ENCODE measurements at regions not wholly inside any gene's neighbourhood (a gene's known extent, or its start where the extent isn't known, plus 50 kb on each side); places are given as distances from the start of the nearest gene placed in this dataset.
"Not testable (repeated sequence)": the region's sequence is repeated elsewhere in the genome, so short reads cannot be mapped to it uniquely, and the experiment has no call there.

DNA sequence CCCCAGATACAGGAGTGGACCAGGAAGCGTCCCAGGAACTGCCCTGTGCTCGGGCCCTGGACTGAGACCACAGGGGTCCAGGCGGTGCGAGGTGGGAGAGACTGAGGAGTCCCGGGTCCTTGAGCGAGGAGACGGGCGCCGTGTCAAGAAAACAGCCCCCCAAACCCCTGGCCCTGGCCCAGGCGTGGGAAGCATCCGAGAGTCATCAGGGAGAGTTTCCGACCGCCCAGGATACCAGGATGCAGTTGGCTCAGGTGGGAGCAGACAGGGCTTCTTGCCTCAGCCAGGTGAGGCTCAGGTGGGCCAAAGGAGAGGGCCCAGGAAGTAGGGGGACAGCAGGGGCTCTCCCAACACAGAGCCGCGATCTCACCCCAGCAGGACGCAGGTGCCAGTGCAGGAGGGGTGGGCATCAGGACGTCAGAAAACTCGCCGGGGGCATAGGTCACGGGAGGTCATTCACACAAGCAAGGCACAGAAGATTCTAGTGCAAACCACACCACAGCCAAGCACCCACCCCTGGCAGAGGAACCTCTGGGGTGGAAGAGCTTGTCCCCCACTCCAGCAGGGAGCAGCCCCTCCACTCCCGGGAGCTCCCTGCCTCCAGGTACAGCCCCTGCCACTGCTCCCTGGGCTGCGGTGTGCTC lies 102.5 kb upstream of the EIF5 start:
- TF ChIP-seq, protein P1, sequence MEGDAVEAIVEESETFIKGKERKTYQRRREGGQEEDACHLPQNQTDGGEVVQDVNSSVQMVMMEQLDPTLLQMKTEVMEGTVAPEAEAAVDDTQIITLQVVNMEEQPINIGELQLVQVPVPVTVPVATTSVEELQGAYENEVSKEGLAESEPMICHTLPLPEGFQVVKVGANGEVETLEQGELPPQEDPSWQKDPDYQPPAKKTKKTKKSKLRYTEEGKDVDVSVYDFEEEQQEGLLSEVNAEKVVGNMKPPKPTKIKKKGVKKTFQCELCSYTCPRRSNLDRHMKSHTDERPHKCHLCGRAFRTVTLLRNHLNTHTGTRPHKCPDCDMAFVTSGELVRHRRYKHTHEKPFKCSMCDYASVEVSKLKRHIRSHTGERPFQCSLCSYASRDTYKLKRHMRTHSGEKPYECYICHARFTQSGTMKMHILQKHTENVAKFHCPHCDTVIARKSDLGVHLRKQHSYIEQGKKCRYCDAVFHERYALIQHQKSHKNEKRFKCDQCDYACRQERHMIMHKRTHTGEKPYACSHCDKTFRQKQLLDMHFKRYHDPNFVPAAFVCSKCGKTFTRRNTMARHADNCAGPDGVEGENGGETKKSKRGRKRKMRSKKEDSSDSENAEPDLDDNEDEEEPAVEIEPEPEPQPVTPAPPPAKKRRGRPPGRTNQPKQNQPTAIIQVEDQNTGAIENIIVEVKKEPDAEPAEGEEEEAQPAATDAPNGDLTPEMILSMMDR (IDR thresholded peaks at IDR 0.05; ENCODE audit: control insufficient read depth, extremely low read depth, insufficient read depth): no peak
- DNase-seq (ENCODE audit: low read depth): no peak
- no peak overlapping the region for H3K4me3 ChIP-seq (ENCODE audit: low read depth, low read length)

DNA sequence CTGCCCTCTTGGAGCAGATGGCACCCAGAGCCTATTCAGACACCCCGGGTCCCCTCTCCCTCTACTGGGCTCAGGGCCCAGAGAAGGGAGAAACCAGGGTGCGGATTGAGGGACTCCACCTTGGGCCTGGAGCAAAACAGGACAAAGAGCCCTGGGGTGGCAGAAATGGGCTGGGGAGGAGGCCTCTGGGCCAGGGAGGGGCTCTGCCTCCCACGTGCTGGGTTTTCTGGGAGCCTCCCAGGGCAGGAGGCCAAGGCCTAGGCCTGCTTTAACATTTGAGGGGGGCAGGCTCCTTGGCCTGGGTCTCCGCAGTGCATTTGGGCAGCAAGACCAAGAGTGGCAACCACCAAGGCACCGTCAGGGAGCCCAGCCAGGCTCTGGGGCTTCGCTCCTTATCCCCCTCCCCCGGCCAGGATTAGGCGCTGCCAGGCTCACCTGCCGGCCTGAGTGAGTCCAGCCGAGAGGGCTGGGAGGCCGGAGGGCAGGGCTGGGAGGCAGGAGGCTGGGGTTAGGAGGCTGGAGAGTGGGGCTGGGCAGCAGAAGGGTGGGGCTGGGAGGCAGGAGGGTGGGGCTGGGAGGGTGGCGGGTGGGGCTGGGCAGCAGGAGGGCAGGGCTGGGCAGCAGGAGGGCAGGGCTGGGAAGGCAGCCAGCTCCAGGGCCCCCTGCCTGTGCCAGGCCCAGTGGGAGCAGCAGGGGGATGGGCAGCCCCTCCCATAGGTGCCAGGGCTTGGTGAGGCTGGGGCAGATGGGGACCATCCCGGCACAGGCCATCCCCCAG lies 101.8 kb upstream of the EIF5 start:
- TF ChIP-seq, protein P1 (IDR thresholded peaks at IDR 0.05; ENCODE audit: control insufficient read depth, extremely low read depth, insufficient read depth): no peak
- no peak for DNase-seq (ENCODE audit: low read depth)
- no peak overlapping the region for H3K4me3 ChIP-seq (ENCODE audit: low read depth, low read length)

GRCh38 chr14:103232831-103233319 lies 101.2 kb upstream of the EIF5 start:
- DNase-seq (ENCODE audit: low read depth): no peak
- TF ChIP-seq, protein P1 (IDR thresholded peaks at IDR 0.05; ENCODE audit: control insufficient read depth, extremely low read depth, insufficient read depth): no peak
- no peak overlapping the region for H3K4me3 ChIP-seq (ENCODE audit: low read depth, low read length)

GRCh38 chr14:103233328-103233727 lies 100.7 kb upstream of the EIF5 start:
- TF ChIP-seq, protein P1 (IDR thresholded peaks at IDR 0.05; ENCODE audit: control insufficient read depth, extremely low read depth, insufficient read depth): no peak
- H3K4me3 ChIP-seq (ENCODE audit: low read depth, low read length): no peak overlapping the region
- DNase-seq (ENCODE audit: low read depth): no peak

- DNase-seq (ENCODE audit: low read depth); H3K4me3 ChIP-seq (ENCODE audit: low read depth, low read length): not testable (repeated sequence)
Measured at GRCh38 chr14:103234826-103235225, 99.2 kb upstream of the EIF5 start.

- DNase-seq (ENCODE audit: low read depth); H3K4me3 ChIP-seq (ENCODE audit: low read depth, low read length): not testable (repeated sequence)
Measured at GRCh38 chr14:103235506-103235905, 98.5 kb upstream of the EIF5 start.

- H3K4me3 ChIP-seq (ENCODE audit: low read depth, low read length): no peak overlapping the region
- no peak for DNase-seq (ENCODE audit: low read depth)
- TF ChIP-seq, protein P1 (IDR thresholded peaks at IDR 0.05; ENCODE audit: control insufficient read depth, extremely low read depth, insufficient read depth): no peak
Measured at GRCh38 chr14:103239751-103240150, 94.3 kb upstream of the EIF5 start.

GRCh38 chr14:103241531-103241930 lies 92.5 kb upstream of the EIF5 start:
- DNase-seq (ENCODE audit: low read depth): peak; percentile 51
- no peak overlapping the region for H3K4me3 ChIP-seq (ENCODE audit: low read depth, low read length)
- TF ChIP-seq, protein P1 (IDR thresholded peaks at IDR 0.05; ENCODE audit: control insufficient read depth, extremely low read depth, insufficient read depth): no peak

Measured in LNCaP clone FGC (cell line).